ENCODE measurements at regions not wholly inside any gene's neighbourhood (a gene's known extent, or its start where the extent isn't known, plus 50 kb on each side); places are given as distances from the start of the nearest gene placed in this dataset.

DNA sequence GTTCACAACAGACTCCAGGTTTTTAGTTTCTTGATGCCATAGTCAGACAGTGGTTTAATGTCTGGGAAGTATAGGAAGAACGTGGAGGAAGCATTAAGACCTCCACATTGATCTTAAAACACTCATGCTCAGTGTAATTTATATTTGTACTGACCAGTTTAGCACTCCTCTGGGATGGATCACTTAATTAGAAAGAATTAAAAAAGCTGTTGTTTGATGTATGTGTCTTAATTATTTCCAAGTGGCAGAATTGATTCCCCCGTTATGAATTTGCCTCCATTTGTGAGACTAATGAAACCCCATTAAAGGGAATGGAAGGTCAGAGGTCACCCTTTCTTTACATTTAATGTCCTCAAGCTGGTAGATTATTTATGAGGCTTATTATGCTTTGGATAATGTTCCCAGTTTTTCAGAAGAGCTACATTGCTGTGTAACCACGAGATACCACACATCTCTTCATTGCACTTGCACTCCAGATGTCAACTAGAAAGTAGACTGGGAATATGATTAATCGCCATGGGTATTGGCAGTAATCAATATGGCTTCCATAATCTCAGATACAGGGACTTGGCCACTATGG, 270.0 kb upstream of the JAG1 start:
- in situ Hi-C loops (cut with HindIII; ENCODE audit: low pct_unique_long_range_greater_than_20kb, low sequenced_read_pairs): no loop called here
- CTCF ChIA-PET: no interaction called here
- Histone ChIP-seq H3K9me3 (ENCODE audit: control insufficient read depth, insufficient read depth, low read depth, low read length) (no peaks in the 10 kb centered on the region), H3K27ac (ENCODE audit: low read length) (no peak overlapping the region), H3K4me1 (ENCODE audit: control insufficient read depth, insufficient read depth, low read length) (no peaks in the 10 kb centered on the region), H3K36me3 (ENCODE audit: control insufficient read depth, insufficient read depth, low read length) (no peaks in the 10 kb centered on the region), H3K4me3 (ENCODE audit: low read depth in 2 of 2, low read length in 2 of 2) (no peak overlapping the region), H3K27me3 (ENCODE audit: control insufficient read depth, insufficient read depth, low read length) (no peaks in the 10 kb centered on the region)
- ATAC-seq: no peak
- BruUV-seq (replicated peaks): no TSS peak
- POLR2A ChIA-PET: no interaction called here
- intact Hi-C loops (cut with micrococcal nuclease; ENCODE audit: unreplicated experiment): no loop called here
- no peak for DNase-seq (ENCODE audit: low read depth, low spot score)
- TF ChIP-seq, protein P1, sequence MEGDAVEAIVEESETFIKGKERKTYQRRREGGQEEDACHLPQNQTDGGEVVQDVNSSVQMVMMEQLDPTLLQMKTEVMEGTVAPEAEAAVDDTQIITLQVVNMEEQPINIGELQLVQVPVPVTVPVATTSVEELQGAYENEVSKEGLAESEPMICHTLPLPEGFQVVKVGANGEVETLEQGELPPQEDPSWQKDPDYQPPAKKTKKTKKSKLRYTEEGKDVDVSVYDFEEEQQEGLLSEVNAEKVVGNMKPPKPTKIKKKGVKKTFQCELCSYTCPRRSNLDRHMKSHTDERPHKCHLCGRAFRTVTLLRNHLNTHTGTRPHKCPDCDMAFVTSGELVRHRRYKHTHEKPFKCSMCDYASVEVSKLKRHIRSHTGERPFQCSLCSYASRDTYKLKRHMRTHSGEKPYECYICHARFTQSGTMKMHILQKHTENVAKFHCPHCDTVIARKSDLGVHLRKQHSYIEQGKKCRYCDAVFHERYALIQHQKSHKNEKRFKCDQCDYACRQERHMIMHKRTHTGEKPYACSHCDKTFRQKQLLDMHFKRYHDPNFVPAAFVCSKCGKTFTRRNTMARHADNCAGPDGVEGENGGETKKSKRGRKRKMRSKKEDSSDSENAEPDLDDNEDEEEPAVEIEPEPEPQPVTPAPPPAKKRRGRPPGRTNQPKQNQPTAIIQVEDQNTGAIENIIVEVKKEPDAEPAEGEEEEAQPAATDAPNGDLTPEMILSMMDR (IDR thresholded peaks at IDR 0.05): no peak
- TF ChIP-seq POLR2AphosphoS5 (IDR thresholded peaks at IDR 0.05; ENCODE audit: low read depth, low read length): no peak
- TF ChIP-seq TCF7L2 (IDR thresholded peaks at IDR 0.05; ENCODE audit: low read depth, low read length): no peak
- TF ChIP-seq, protein P2, sequence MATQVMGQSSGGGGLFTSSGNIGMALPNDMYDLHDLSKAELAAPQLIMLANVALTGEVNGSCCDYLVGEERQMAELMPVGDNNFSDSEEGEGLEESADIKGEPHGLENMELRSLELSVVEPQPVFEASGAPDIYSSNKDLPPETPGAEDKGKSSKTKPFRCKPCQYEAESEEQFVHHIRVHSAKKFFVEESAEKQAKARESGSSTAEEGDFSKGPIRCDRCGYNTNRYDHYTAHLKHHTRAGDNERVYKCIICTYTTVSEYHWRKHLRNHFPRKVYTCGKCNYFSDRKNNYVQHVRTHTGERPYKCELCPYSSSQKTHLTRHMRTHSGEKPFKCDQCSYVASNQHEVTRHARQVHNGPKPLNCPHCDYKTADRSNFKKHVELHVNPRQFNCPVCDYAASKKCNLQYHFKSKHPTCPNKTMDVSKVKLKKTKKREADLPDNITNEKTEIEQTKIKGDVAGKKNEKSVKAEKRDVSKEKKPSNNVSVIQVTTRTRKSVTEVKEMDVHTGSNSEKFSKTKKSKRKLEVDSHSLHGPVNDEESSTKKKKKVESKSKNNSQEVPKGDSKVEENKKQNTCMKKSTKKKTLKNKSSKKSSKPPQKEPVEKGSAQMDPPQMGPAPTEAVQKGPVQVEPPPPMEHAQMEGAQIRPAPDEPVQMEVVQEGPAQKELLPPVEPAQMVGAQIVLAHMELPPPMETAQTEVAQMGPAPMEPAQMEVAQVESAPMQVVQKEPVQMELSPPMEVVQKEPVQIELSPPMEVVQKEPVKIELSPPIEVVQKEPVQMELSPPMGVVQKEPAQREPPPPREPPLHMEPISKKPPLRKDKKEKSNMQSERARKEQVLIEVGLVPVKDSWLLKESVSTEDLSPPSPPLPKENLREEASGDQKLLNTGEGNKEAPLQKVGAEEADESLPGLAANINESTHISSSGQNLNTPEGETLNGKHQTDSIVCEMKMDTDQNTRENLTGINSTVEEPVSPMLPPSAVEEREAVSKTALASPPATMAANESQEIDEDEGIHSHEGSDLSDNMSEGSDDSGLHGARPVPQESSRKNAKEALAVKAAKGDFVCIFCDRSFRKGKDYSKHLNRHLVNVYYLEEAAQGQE (IDR thresholded peaks at IDR 0.05; ENCODE audit: insufficient read depth in 1 of 2, low read depth in 2 of 2, low read length in 1 of 2): no peak
- no peak for TF ChIP-seq SIN3A (IDR thresholded peaks at IDR 0.05; ENCODE audit: borderline replicate concordance, insufficient read depth, low read depth, low read length)

DNA sequence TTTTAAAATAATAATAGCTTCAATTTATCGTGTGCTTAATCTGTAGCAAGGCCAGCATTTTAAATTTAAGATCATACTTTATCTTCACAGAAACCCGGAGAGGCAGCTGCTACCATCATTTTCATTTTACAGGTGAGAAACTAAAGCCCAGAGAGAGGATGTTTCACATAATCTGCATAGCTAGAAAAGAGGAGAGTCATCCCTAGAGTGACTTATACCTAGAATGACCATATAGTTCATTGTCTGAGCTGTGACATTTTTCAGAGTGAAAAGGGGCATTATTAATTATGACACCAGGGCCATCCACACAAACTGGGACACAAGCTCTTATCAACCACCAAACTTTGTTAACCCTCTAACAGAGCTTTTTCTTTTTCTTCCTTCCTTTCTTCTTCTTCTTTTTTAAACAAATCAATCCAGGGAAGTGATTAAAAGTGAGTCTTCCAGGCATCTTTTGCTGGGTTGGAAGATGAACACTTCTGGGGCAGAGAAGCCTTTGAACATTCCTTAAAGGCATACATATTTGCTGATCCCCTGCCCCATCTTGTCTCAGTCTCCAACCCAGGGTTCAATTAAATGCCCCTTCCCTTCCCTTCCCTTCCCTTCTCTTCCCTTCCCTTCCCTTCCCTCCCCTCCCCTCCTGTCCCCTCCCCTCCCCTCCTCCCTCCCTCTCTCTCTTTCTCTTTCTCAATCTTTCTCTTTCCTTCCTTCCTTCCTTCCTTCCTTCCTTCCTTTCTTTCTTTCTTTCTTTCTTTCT, 272.5 kb upstream of the JAG1 start:
- no peaks in the 10 kb centered on the region for H3K36me3 ChIP-seq (ENCODE audit: control insufficient read depth, insufficient read depth, low read length)
- in situ Hi-C loops (cut with HindIII; ENCODE audit: low pct_unique_long_range_greater_than_20kb, low sequenced_read_pairs): no loop called here
- intact Hi-C loops (cut with micrococcal nuclease; ENCODE audit: unreplicated experiment): no loop called here
- H3K27me3 ChIP-seq (ENCODE audit: control insufficient read depth, insufficient read depth, low read length): no peaks in the 10 kb centered on the region
- BruUV-seq (replicated peaks): no TSS peak
- H3K9me3 ChIP-seq (ENCODE audit: control insufficient read depth, insufficient read depth, low read depth, low read length): no peaks in the 10 kb centered on the region
- TF ChIP-seq, protein P1 (IDR thresholded peaks at IDR 0.05): no peak
- no peak for TF ChIP-seq TCF7L2 (IDR thresholded peaks at IDR 0.05; ENCODE audit: low read depth, low read length)
- TF ChIP-seq, protein P2 (IDR thresholded peaks at IDR 0.05; ENCODE audit: insufficient read depth in 1 of 2, low read depth in 2 of 2, low read length in 1 of 2): no peak
- TF ChIP-seq SIN3A (IDR thresholded peaks at IDR 0.05; ENCODE audit: borderline replicate concordance, insufficient read depth, low read depth, low read length): no peak
- no peak for DNase-seq (ENCODE audit: low read depth, low spot score)
- H3K27ac ChIP-seq (ENCODE audit: low read length): no peak overlapping the region
- H3K4me1 ChIP-seq (ENCODE audit: control insufficient read depth, insufficient read depth, low read length): no peaks in the 10 kb centered on the region
- no peak for ATAC-seq
- ChIA-PET POLR2A (no interaction called here), CTCF (no interaction called here)
- no peak overlapping the region for H3K4me3 ChIP-seq (ENCODE audit: low read depth in 2 of 2, low read length in 2 of 2)

Data from Panc1 (cell line).